Right atrium auricular region (tissue), 2 donors: ENCODE measurements at regions not wholly inside any gene's neighbourhood (a gene's known extent, or its start where the extent isn't known, plus 50 kb on each side); places are given as distances from the start of the nearest gene placed in this dataset.

ENCODE experiments used
- DNase-seq: peaks from one replicate; pipeline ENCODE4 v3.0.0-alpha.2; 2019; ENCODE audit warnings: low spot score
- H3K27ac ChIP-seq, 2 donors: fragments of 200-600 bp; sonication (generic); 1 replicate in 1 of 2; 2 replicates in 1 of 2; pipeline ENCODE4 v1.5.1; 2016 to 2019
- H3K27me3 ChIP-seq, 2 donors: fragments of 200-600 bp; sonication (generic); one replicate each; pipeline versions ENCODE4 v1.5.1 to v1.6.0; 2017 to 2019
- H3K36me3 ChIP-seq: fragments of 200-600 bp; sonication (generic); one replicate; pipeline ENCODE4 v1.5.1; 2016
- H3K4me1 ChIP-seq, 2 donors: fragments of 200-600 bp; sonication (generic); one replicate each; pipeline versions ENCODE4 v1.5.1 to v1.6.0; 2017 to 2019
- H3K4me3 ChIP-seq, 2 donors: fragments of 200-600 bp; sonication (generic); 1 replicate in 1 of 2; 2 replicates in 1 of 2; pipeline ENCODE4 v1.5.1; 2017 to 2019; ENCODE audit warnings: mild to moderate bottlenecking in 1 of 2, moderate library complexity in 1 of 2
- H3K9me3 ChIP-seq, 2 donors: fragments of 200-600 bp; sonication (generic); one replicate each; pipeline ENCODE4 v1.5.1; 2019
- CTCF ChIP-seq, 2 donors: fragments of 200-600 bp; sonication (generic); IDR thresholded peaks; one replicate each; pipeline ENCODE4 v1.5.1; 2019; ENCODE audit warnings: antibody characterized with exemption in 2 of 2

- no peak for TF ChIP-seq CTCF (IDR thresholded peaks at IDR 0.05)
- H3K36me3 ChIP-seq: no peaks in the 10 kb centered on the region
- H3K4me3 ChIP-seq: no peak overlapping the region
- H3K9me3 ChIP-seq: no peaks in the 10 kb centered on the region
- no peak for DNase-seq
- H3K27me3 ChIP-seq: no peaks in the 10 kb centered on the region
- H3K4me1 ChIP-seq: no peaks in the 10 kb centered on the region
- H3K27ac ChIP-seq: no peak overlapping the region
Measured at GRCh38 chr16:16782153-16782552, 403.2 kb downstream of the NPIPA7 start.

GRCh38 chr16:16788004-16788403 is 409.1 kb downstream of the NPIPA7 start:
- no peak for DNase-seq
- no peak for TF ChIP-seq CTCF (IDR thresholded peaks at IDR 0.05)
- no peaks in the 10 kb centered on the region for H3K27me3 ChIP-seq
- peaks cover 0 to 29% of the 10 kb centered on the region in 2 donors for H3K9me3 ChIP-seq
- H3K4me1 ChIP-seq: no peaks in the 10 kb centered on the region
- no peak overlapping the region for H3K4me3 ChIP-seq
- H3K36me3 ChIP-seq: no peaks in the 10 kb centered on the region
- no peak overlapping the region for H3K27ac ChIP-seq

- Histone ChIP-seq H3K27ac (no peak overlapping the region), H3K4me1 (no peaks in the 10 kb centered on the region), H3K36me3 (no peaks in the 10 kb centered on the region), H3K27me3 (no peaks in the 10 kb centered on the region), H3K9me3 (peaks cover 0 to 29% of the 10 kb centered on the region in 2 donors), H3K4me3 (no peak overlapping the region)
- no peak for TF ChIP-seq CTCF (IDR thresholded peaks at IDR 0.05)
- DNase-seq: no peak
Measured at GRCh38 chr16:16790597-16790996, 411.7 kb downstream of the NPIPA7 start.

- peaks cover 0 to 29% of the 10 kb centered on the region in 2 donors for H3K9me3 ChIP-seq
Measured at GRCh38 chr16:16791051-16791450, 412.1 kb downstream of the NPIPA7 start.

GRCh38 chr16:16797239-16797638 is 418.3 kb downstream of the NPIPA7 start:
- Histone ChIP-seq H3K9me3 (no peaks in the 10 kb centered on the region), H3K4me3 (no peak overlapping the region), H3K27ac (no peak overlapping the region), H3K36me3 (no peaks in the 10 kb centered on the region), H3K27me3 (no peaks in the 10 kb centered on the region), H3K4me1 (no peaks in the 10 kb centered on the region)
- DNase-seq: no peak
- TF ChIP-seq CTCF (IDR thresholded peaks at IDR 0.05): no peak

More at GRCh38 chr16:16791051-16791450, 412.1 kb downstream of the NPIPA7 start:
- H3K4me1 ChIP-seq: no peaks in the 10 kb centered on the region
- TF ChIP-seq CTCF (IDR thresholded peaks at IDR 0.05): no peak
- DNase-seq: no peak
- no peaks in the 10 kb centered on the region for H3K36me3 ChIP-seq
- no peaks in the 10 kb centered on the region for H3K27me3 ChIP-seq
- H3K27ac ChIP-seq: no peak overlapping the region
- no peak overlapping the region for H3K4me3 ChIP-seq

- TF ChIP-seq CTCF (IDR thresholded peaks at IDR 0.05): no peak
- H3K4me3 ChIP-seq: no peak overlapping the region
Measured at GRCh38 chr16:16798504-16798903, 419.6 kb downstream of the NPIPA7 start.

More at GRCh38 chr16:16798504-16798903, 419.6 kb downstream of the NPIPA7 start:
- Histone ChIP-seq H3K27ac (no peak overlapping the region), H3K4me1 (no peaks in the 10 kb centered on the region), H3K9me3 (no peaks in the 10 kb centered on the region), H3K36me3 (no peaks in the 10 kb centered on the region), H3K27me3 (no peaks in the 10 kb centered on the region)
- no peak for DNase-seq
